Prostate gland (tissue), 2 donors: ENCODE measurements at regions not wholly inside any gene's neighbourhood (a gene's known extent, or its start where the extent isn't known, plus 50 kb on each side); places are given as distances from the start of the nearest gene placed in this dataset.

Source experiments
- CTCF ChIP-seq, 4 experiments: fragments of 200-600 bp in 2 of 4; fragments of 450-650 bp in 2 of 4; sonication (generic) in 2 of 4; IDR thresholded peaks; 1 replicate in 3 of 4; 2 replicates in 1 of 4; pipeline ENCODE4 v1.5.1; 2016 to 2019; ENCODE audit warnings: antibody characterized with exemption in 4 of 4, mild to moderate bottlenecking in 2 of 4, moderate library complexity in 2 of 4
- POLR2A ChIP-seq: fragments of 450-650 bp; IDR thresholded peaks from one replicate; pipeline ENCODE4 v1.6.1; 2016; ENCODE audit warnings: antibody characterized with exemption, mild to moderate bottlenecking
- POLR2AphosphoS5 ChIP-seq: sonication (generic); formaldehyde crosslinking; IDR thresholded peaks from one replicate; pipeline ENCODE4 v1.6.1; 2017; ENCODE audit warnings: antibody characterized with exemption

GRCh38 chr9:80926611-80927010 lies 762.7 kb downstream of the TLE1 start:
- TF ChIP-seq CTCF (IDR thresholded peaks at IDR 0.05): no peak
- no peak for TF ChIP-seq POLR2A
- no peak for TF ChIP-seq POLR2AphosphoS5
